ENCODE measurements at regions not wholly inside any gene's neighbourhood (a gene's known extent, or its start where the extent isn't known, plus 50 kb on each side); places are given as distances from the start of the nearest gene placed in this dataset.

- H2AK5ac ChIP-seq (ENCODE audit: low read depth, low read length) = no peak overlapping the region
- TF ChIP-seq CHD1 (IDR thresholded peaks at IDR 0.05; ENCODE audit: low read depth, low read length) = no peak
- no peak for TF ChIP-seq CTCF (conservative IDR thresholded peaks at IDR 0.05; ENCODE audit: low read depth, low read length)
- no peak for TF ChIP-seq BHLHE40 (IDR thresholded peaks at IDR 0.05; ENCODE audit: low read depth, low read length)
- no peak for TF ChIP-seq MXI1 (IDR thresholded peaks at IDR 0.05; ENCODE audit: borderline replicate concordance, low read depth, low read length)
- TF ChIP-seq MAFK (IDR thresholded peaks at IDR 0.05; ENCODE audit: low read depth, low read length) = no peak
- no peak for TF ChIP-seq RFX5 (IDR thresholded peaks at IDR 0.05; ENCODE audit: low read depth, low read length)
- TF ChIP-seq, protein P1, sequence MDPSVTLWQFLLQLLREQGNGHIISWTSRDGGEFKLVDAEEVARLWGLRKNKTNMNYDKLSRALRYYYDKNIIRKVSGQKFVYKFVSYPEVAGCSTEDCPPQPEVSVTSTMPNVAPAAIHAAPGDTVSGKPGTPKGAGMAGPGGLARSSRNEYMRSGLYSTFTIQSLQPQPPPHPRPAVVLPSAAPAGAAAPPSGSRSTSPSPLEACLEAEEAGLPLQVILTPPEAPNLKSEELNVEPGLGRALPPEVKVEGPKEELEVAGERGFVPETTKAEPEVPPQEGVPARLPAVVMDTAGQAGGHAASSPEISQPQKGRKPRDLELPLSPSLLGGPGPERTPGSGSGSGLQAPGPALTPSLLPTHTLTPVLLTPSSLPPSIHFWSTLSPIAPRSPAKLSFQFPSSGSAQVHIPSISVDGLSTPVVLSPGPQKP (IDR thresholded peaks at IDR 0.05; ENCODE audit: borderline replicate concordance, low read depth, low read length) = no peak
- TF ChIP-seq MAZ (IDR thresholded peaks at IDR 0.05; ENCODE audit: borderline replicate concordance, low read depth, low read length) = no peak
- no peak for TF ChIP-seq SMC3 (IDR thresholded peaks at IDR 0.05; ENCODE audit: low read depth, low read length)
- no peak for TF ChIP-seq CEBPB (IDR thresholded peaks at IDR 0.05; ENCODE audit: low read depth, low read length)
- no peak for TF ChIP-seq RAD21 (IDR thresholded peaks at IDR 0.05; ENCODE audit: low read length)
- no peak for TF ChIP-seq POLR2A (IDR thresholded peaks at IDR 0.05; ENCODE audit: low read depth, low read length)
- TF ChIP-seq RCOR1 (IDR thresholded peaks at IDR 0.05; ENCODE audit: insufficient replicate concordance, low read length) = no peak
- TF ChIP-seq NFE2L2 (IDR thresholded peaks at IDR 0.05; ENCODE audit: low read depth, low read length) = no peak
- TF ChIP-seq FOS (IDR thresholded peaks at IDR 0.05; ENCODE audit: low read depth, low read length) = no peak
- TF ChIP-seq, protein P2, sequence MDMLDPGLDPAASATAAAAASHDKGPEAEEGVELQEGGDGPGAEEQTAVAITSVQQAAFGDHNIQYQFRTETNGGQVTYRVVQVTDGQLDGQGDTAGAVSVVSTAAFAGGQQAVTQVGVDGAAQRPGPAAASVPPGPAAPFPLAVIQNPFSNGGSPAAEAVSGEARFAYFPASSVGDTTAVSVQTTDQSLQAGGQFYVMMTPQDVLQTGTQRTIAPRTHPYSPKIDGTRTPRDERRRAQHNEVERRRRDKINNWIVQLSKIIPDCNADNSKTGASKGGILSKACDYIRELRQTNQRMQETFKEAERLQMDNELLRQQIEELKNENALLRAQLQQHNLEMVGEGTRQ (IDR thresholded peaks at IDR 0.05; ENCODE audit: low read depth, low read length) = no peak
- no TSS peak for BruUV-seq (replicated peaks)
- H3K23ac ChIP-seq (ENCODE audit: low read depth, low read length) = no peak overlapping the region
- no peak overlapping the region for H2BK20ac ChIP-seq (ENCODE audit: low read depth, low read length)
- no peak overlapping the region for H3K27ac ChIP-seq (ENCODE audit: insufficient read depth, low read length)
- no peak overlapping the region for H3K9ac ChIP-seq (ENCODE audit: low read depth, low read length)
- no peaks in the 10 kb centered on the region for H3K4me1 ChIP-seq (ENCODE audit: control insufficient read depth, insufficient read depth, low read length)
- H3K4ac ChIP-seq (ENCODE audit: low read depth, low read length) = no peak overlapping the region
- H4K91ac ChIP-seq (ENCODE audit: insufficient read depth, low read depth, low read length) = no peak overlapping the region
- H2BK5ac ChIP-seq (ENCODE audit: low read depth, low read length, poor library complexity, severe bottlenecking) = no peak overlapping the region
- no peak overlapping the region for H2AFZ ChIP-seq (replicated peaks; ENCODE audit: low read length, poor library complexity)
- no peaks in the 10 kb centered on the region for H3K9me1 ChIP-seq (ENCODE audit: insufficient read depth, low read length)
- intact Hi-C loops (cut with micrococcal nuclease) = no loop called here
- 89% methylated on average over 18 of the region's 22 CpGs; no CpG with 5 or more reads in 1 of the 2 experiments for WGBS, 2 experiments (ENCODE audit: extremely low coverage in 2 of 2, insufficient read length in 1 of 2)
- no peak overlapping the region for H3K56ac ChIP-seq (ENCODE audit: extremely low read depth, insufficient read depth, low read length)
- dilution Hi-C loops (cut with HindIII; ENCODE audit: low sequenced_read_pairs, unreplicated experiment) = no loop called here
- H3K27me3 ChIP-seq (ENCODE audit: control insufficient read depth, insufficient read depth, low read length) = peaks cover 19% of the 10 kb centered on the region
- H2BK15ac ChIP-seq (ENCODE audit: low read depth, low read length) = no peak overlapping the region
- no peaks in the 10 kb centered on the region for H3K36me3 ChIP-seq (ENCODE audit: control insufficient read depth, insufficient read depth, low read length)
- no peak overlapping the region for H4K8ac ChIP-seq (ENCODE audit: low read depth in 2 of 2, low read length in 2 of 2)
- H4K5ac ChIP-seq (ENCODE audit: low read depth, low read length) = no peak overlapping the region
- no peaks in the 10 kb centered on the region for H4K20me1 ChIP-seq (ENCODE audit: insufficient read depth, low read length)
- POLR2A ChIA-PET (ENCODE audit: unreplicated experiment) = no interaction called here
- ATAC-seq (ENCODE audit: low read depth) (no peak), DNase-seq (no peak)
- H3K18ac ChIP-seq (ENCODE audit: low read depth, low read length) = no peak overlapping the region
- no peak overlapping the region for H3K4me3 ChIP-seq (ENCODE audit: insufficient read depth, low read depth, low read length)
- in situ Hi-C loops (cut with MboI; ENCODE audit: low sequenced_read_pairs) = no loop called here
- H3K79me1 ChIP-seq (ENCODE audit: low read depth in 1 of 2, low read length in 2 of 2) = no peaks in the 10 kb centered on the region
- no peaks in the 10 kb centered on the region for H3K9me3 ChIP-seq (ENCODE audit: control insufficient read depth, insufficient read depth, low read length)
- no peak overlapping the region for H2BK120ac ChIP-seq (ENCODE audit: low read depth, low read length)
- no peak overlapping the region for H2AK9ac ChIP-seq (replicated peaks; ENCODE audit: low read depth, low read length, poor library complexity)
- H3K14ac ChIP-seq (replicated peaks; ENCODE audit: low read depth, low read length) = no peak overlapping the region
- H3K4me2 ChIP-seq (ENCODE audit: low read depth, low read length) = no peak overlapping the region
- CTCF ChIA-PET = no interaction called here
Observed at GRCh38 chr14:55766071-55766470, 186.1 kb downstream of the KTN1 start.
